Prostate gland (tissue), 2 donors: ENCODE measurements at regions not wholly inside any gene's neighbourhood (a gene's known extent, or its start where the extent isn't known, plus 50 kb on each side); places are given as distances from the start of the nearest gene placed in this dataset.

Source experiments
- CTCF ChIP-seq, 4 experiments: fragments of 200-600 bp in 2 of 4; fragments of 450-650 bp in 2 of 4; sonication (generic) in 2 of 4; IDR thresholded peaks; 1 replicate in 3 of 4; 2 replicates in 1 of 4; pipeline ENCODE4 v1.5.1; 2016 to 2019; ENCODE audit warnings: antibody characterized with exemption in 4 of 4, mild to moderate bottlenecking in 2 of 4, moderate library complexity in 2 of 4
- POLR2AphosphoS5 ChIP-seq: sonication (generic); formaldehyde crosslinking; IDR thresholded peaks from one replicate; pipeline ENCODE4 v1.6.1; 2017; ENCODE audit warnings: antibody characterized with exemption

GRCh38 chr6:122128445-122128844 lies 271.0 kb upstream of the HSF2 start:
- TF ChIP-seq CTCF (IDR thresholded peaks at IDR 0.05) = no peak
- no peak for TF ChIP-seq POLR2AphosphoS5
